Fibroblast of villous mesenchyme (primary cell): ENCODE measurements at regions not wholly inside any gene's neighbourhood (a gene's known extent, or its start where the extent isn't known, plus 50 kb on each side); places are given as distances from the start of the nearest gene placed in this dataset.
"Not testable (repeated sequence)": the region's sequence is repeated elsewhere in the genome, so short reads cannot be mapped to it uniquely, and the experiment has no call there.

ENCODE experiments used
- DNase-seq: peaks from one replicate; pipeline ENCODE4 v3.0.0-alpha.2; 2010; ENCODE audit warnings: low read depth
- H3K4me3 ChIP-seq: 2 replicates; pipeline ENCODE4 v1.5.1; 2011; ENCODE audit warnings: low read depth, mild to moderate bottlenecking, low read length
- CTCF ChIP-seq: IDR thresholded peaks from 2 replicates; pipeline ENCODE4 v1.5.1; 2012; ENCODE audit warnings: low read depth, mild to moderate bottlenecking, low read length; ENCODE audit not compliant: insufficient read depth

GRCh38 chr15:79736435-79737000, 160.3 kb downstream of the MTHFS start:
- TF ChIP-seq CTCF = no peak
- no peak overlapping the region for H3K4me3 ChIP-seq
- DNase-seq = no peak

GRCh38 chr15:79738143-79738542, 158.7 kb downstream of the MTHFS start:
- no peak for DNase-seq
- TF ChIP-seq CTCF = no peak
- H3K4me3 ChIP-seq = no peak overlapping the region

- TF ChIP-seq CTCF = no peak
- no peak overlapping the region for H3K4me3 ChIP-seq
Measured at GRCh38 chr15:79740561-79740960, 156.3 kb downstream of the MTHFS start.

GRCh38 chr15:79743032-79743431, 153.8 kb downstream of the MTHFS start:
- no peak for TF ChIP-seq CTCF
- no peak overlapping the region for H3K4me3 ChIP-seq
- DNase-seq = no peak

More at GRCh38 chr15:79740561-79740960, 156.3 kb downstream of the MTHFS start:
- DNase-seq = no peak

GRCh38 chr15:79744485-79744884, 152.3 kb downstream of the MTHFS start:
- H3K4me3 ChIP-seq, DNase-seq: not testable (repeated sequence)

GRCh38 chr15:79756365-79756764, 140.4 kb downstream of the MTHFS start:
- no peak overlapping the region for H3K4me3 ChIP-seq
- TF ChIP-seq CTCF = no peak
- no peak for DNase-seq

- H3K4me3 ChIP-seq = no peak overlapping the region
- no peak for DNase-seq
- no peak for TF ChIP-seq CTCF
Measured at GRCh38 chr15:79765081-79765480, 131.7 kb downstream of the MTHFS start.
